Activated CD8-positive, alpha-beta memory T cell treated with anti-CD3 and anti-CD28 coated beads for 48 hours (primary cell): ENCODE measurements at regions not wholly inside any gene's neighbourhood (a gene's known extent, or its start where the extent isn't known, plus 50 kb on each side); places are given as distances from the start of the nearest gene placed in this dataset.

Source experiments
- DNase-seq, 3 experiments: peaks; one replicate each; pipeline ENCODE4 v3.0.0-alpha.2; 2020; ENCODE audit warnings: low read depth in 2 of 3, low spot score in 2 of 3

DNA sequence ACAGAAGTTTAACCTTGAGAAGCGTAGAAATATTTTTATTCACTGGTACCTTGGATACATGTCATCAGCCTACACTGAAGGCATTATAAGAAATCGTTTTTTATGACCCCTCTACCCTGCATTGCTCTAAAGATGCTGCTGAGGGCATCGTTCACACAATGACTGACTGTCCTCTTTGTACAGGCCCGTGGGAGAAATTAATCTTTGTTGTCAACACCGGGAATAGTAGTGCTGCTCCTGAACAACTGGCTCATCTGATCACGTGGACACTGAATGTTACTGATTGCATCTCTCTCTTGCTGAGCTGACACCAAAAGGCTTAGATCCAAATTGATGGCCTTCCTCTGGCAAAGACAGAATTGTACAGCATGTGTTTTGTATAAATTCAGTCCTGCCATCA, 157.1 kb upstream of the SMLR1 start:
- no peak for DNase-seq

DNA sequence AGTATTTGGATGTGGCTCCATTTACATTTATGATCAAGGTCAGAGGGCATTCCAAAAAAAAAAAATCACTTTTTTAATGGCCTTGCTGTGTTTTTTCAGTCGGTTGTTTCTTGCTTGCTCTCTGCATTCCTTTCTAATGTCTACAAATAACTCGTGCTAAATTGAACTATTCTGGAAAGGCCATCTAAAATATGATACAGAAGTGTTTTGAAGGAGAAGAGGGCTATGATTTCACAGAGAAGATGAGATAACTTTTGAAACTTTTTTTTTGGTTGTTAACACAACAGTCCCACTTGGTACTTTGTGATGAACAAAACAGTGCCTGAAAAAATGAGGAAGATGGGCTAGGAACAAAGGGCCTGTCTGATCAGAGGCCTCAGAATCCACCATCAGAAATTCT, 156.1 kb upstream of the SMLR1 start:
- DNase-seq: no peak

DNA sequence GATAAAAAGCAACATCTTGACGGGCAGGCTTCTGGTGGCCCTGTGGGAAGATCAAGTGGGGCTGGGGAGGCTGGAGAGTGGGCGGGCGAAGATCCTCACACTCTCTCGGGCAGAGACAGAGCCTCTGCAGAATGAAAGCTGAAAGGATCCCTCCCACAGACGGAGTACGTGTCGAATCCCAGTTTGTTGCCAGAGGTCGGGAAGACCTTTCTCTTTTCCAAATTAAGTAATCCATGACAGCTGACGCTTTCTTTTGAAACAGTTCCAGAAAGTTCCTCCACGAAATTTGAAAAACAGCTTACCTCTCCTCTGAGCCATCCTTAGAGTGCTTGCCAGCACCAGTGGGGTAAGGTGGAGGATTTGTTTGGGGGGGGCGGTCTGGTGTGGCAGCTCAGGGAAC, 155.6 kb upstream of the SMLR1 start:
- DNase-seq: no peak

DNA sequence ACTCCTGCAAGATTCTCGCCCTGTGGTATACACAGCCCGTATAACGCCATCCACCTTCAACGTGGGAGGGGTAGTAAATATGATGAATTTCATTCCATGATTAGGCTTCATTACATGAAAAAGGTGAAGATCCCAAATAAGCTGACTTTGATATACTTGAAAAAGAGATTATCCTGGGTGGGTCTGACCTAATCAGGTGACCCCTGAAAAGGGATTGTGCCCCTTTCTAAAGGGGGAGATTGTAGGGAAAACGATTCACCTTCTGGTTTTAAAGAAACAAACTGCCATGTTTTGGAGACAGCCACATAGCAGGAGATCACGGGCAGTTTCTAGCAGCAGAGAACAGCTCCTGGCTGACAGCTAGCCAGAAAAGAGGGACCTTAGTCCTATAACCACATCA, 155.1 kb upstream of the SMLR1 start:
- no peak for DNase-seq

DNA sequence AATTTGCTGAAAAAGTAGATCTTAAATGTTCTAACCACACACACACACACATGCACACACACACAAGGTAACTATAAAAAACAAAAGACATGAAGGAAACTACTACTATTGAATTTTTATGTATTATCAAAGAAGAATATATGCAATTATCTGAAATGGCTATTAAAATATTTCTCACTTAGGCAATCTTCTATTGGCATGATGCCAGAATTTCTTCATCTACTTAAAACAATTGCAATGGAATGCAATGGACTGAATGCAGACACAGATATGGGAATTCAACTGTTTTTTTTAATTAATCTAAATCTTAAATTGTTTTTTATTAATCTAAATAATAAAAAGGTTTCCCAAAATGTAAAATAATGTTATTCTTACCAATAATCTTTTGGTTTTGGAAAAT, 152.6 kb upstream of the SMLR1 start:
- no peak for DNase-seq

DNA sequence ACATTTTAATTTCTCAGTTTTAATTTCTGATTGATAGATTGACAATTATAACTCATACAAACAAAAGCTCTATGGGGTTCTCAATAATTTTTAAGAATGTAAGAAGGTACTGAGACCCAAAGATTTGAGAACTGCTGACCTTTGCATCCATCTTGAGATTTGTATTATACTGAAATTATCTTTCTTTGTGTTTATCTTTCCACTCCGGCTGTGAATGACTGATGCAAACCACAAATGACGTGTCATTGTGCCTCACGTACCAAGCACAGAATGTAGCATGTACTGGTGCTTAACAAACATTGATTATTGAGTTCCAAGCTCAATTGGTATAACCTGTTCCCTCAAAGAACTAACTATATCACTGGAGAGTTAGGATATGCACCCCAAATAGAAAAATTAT, 152.1 kb upstream of the SMLR1 start:
- no peak for DNase-seq

DNA sequence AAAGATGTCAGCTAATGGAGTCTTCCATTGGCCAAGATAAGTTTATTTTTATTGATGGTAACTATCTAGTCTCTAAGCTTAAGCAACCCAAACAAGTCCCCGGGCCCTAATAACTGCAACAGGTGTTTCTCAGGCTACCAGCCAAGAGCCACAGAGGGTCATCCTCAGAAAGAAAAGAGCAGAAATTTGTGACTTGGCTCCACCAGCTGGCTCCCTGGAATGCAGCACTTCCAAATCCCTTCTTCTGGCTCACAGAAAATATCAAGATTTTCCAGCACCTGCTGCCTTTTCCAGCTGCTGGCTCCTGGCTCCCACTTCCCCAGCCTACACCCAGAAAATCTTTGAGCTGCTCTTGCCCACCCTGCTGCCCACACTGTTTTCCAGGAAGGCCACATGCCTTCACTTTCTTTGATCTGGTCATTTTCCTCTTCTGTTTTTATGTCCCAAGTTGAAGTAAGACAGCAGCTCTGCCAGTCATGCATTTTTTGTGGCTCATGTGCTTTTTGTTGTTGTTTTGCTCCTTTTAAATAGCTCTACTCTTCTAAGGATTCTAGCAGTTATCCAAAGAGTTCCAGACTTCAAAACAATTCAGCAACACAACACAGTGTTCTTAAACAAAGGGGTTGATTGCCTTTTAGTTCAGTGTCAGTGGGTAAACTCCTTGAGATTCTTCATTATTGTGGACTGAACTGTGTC, 151.0 kb upstream of the SMLR1 start:
- no peak for DNase-seq

DNA sequence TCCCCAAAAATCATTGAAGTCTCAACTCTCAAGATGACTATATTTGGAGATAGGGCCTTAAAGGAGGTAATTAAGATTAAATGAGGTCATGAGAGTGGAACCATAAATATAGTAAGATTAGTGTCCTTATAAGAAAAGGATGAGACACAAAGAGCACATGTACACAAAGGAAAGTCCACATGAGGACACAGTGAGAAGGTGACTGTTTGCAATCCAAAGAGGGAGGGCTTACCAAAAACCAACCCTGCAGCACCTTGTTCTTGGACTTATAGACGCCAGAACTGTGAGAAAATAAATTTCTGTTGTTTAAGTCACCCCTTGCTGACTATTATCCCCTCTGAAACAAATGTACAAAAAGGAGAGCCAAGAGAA, 150.4 kb upstream of the SMLR1 start:
- DNase-seq: no peak

DNA sequence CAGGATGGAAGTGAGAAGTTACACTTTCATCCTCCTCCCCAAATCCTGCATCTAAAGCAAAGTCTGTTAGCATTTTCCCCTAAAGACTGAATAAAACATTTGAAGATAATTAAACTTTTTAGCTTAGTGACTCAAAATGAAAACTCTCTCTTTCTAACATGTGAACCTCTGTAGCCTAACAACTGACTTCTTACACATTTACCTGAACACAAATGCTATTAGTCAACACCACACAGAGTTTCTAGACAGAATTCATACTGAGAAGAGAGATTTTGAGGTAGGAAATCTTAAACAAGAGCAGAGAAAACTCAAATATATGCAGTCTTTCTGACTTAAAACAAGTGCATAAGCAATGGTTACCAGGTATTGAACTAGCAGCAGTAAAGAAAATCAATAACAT, 149.9 kb upstream of the SMLR1 start:
- no peak for DNase-seq

DNA sequence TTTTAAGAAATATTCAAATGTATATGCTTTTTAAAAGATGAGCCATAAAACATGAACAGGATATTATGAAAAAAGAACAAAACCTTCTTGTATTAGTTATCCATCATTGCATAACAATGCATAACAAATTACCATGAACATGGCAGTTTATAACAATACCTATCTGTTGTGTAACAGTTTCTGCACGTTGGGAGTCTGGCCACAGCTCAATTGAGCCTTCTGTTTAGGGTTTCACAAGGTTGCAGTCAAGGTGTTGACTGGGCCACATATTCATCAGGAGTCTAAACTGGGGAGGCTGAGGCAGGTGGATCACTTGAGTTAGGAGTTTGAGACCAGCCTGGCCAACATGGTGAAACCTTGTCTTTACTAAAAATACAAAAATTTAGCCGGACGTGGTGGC, 149.4 kb upstream of the SMLR1 start:
- no peak for DNase-seq

DNA sequence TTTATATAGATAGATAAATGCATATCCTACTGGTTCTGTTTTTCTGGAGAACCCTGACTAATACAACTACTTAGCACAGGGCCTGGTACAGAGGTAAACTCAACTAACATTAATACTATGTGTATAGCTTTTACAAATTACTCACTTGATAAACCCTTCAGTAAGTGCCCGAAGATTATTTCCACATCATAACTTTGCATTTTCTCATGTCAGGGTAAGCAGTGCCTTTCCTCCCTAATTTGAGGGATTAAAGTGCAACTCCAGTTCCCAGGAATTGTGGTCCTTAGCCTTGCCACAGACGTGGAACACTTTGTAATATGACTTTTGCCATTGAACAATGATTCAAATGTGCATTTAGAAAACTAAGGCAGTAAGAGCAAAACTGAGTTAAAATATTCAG, 147.5 kb upstream of the SMLR1 start:
- DNase-seq: no peak

DNA sequence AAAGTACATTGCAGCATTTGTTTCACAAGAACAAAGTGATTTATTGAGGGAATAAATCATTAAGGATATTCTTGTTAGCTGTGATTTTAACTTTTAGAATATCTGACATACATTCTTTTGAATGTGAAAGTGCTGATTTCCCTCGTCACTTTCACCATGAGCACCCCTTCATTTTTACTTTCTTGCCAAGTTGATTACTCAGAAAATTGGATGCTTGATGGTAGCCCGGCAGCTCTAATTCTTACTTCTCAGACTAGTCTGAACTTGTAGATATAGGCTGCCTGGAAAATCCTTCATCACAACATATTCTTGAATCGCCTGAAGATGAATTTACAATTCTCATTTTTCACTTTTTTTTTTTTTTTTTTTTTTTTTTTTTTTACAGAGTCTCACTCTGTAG, 147.1 kb upstream of the SMLR1 start:
- no peak for DNase-seq

DNA sequence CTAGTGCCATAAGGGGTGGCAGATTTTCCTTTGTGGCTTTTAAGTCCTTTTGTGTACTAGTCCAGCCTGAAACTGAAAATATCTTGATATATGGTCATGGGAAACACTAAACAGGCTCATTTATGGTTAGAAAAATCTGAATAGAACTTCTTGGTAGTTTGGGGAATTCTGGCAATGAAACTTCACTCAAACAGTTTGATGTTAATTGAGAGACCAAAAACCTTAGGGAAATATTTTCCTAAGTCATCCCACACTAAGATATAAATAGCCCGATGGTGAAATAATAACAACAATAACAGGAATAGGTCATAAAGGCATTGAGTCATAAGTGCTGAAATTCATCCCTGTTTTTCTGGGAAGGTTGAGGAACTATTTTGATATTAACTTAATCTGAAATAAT, 146.2 kb upstream of the SMLR1 start:
- DNase-seq: no peak

DNA sequence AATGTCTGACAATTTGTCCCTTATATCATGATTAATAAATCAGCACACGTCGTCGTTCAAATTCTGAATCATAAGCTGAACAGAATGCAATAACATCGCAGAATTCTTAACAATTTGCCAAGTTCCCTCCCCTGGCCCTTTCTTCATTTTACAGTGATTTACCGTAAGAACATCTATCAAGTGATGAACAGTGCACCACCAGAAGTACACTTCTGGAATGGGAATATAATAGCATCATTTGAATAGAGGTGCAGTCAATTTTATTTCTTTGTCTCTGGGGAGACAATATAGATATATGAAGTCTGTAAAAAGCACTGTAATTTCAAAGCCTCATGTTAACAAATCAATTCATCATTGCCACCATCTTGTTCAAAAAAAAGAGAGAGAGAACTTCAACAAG, 145.1 kb upstream of the SMLR1 start:
- DNase-seq: no peak

DNA sequence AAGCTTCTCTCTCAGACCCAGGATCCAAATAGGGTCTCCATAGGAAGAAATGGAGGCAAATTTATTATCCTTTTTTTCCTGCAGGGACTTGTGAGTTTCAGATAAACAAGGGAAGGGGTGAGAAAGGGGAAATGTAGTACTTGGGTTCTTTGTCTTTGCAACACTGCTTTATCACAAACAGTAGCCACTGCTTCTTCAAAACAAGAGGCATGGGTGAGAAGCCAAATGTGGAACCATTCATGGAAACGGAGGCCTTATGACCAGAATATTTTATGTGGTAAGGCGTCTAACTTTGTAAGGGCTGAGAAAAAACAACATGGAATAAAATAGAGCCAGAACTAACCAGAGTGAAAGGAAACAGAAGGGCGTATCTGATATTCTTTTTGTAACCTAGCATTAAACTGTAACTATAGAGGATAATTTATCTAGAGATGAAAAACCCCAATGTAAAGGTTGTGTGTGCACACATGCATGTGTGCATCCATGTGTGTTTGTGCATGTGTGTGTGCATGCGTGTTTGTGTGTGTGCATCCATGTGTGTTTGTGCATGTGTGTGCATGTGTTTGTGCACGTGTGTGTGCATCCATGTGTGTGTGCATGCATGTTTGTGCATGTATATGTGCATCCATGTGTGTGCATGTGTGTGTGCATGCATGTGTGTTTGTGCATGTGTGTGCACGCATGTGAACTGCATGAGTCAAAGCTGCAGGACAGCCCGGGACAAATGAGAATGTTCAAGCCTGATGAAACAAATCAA, 143.3 kb upstream of the SMLR1 start:
- no peak for DNase-seq

DNA sequence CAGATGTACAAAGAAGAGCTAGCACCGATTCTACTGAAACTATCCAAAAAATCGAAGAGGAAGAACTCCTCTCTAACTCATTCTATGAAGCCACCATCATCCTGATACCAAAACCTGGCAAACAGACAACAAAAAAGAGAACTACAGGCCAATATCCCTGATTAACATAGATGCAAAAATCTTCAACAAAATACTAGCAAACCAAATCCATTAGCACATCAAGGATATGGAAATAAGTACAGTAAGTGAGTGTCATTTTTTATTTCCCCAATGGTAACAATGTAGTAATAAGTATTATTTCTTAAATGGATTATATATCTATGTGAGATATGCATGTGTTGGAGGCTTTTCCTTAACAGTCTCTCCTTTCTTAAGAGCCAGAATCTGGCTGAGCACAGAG, 134.5 kb upstream of the SMLR1 start:
- no peak for DNase-seq

DNA sequence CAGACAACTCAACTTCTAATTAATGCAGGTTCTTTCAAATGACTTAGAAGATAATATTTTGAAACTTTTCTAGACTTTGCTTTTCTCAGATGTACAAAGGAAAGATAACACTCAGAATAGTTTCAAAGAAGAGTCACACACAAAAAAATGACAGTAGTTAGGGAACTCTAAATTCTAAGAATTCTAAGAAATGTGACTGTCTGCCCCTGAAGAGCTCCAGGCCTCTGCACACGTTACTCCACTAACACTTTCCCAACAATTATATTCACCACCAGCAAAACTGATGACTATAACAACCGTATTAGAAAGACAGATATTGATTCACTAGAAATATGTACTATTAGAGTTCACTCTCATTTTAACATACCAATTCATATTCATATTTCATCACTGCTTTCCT, 133.3 kb upstream of the SMLR1 start:
- no peak for DNase-seq

DNA sequence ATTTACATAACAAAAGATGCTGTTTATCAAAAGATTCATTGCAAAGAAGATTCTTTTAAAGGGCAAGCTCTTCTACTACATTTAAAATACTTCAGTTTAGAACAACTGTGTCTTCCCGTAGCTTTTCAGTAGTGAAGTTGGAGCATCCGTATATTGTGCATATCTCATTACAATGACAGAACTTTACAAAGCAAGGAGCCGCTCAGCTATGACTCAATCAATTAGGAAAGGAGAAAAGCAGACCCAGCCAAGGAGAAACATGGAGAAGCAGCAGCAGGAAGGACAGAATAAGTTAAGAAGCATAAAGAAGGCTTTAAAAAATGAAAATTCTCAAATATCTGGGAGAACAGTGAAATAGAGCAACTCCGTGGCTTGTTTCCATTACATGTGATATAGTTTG, 132.6 kb upstream of the SMLR1 start:
- no peak for DNase-seq

DNA sequence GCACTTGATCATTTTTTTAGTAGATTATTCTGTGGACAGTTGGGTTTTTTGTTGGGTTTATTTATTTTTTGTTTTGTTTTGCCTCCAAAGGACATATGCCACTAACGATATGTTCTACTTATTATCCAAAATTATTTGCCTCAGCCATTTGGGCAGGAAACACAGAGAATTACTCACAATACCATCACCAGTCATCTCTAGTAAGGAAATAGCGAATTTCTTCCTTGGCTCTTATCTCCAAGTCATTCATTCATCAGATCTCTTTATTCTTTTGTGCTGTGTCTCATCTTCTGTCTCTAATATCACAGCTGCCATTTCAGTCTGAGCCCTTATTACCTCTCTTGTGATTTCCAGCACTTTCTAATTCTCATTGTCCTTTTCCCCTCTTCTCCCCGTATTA, 130.4 kb upstream of the SMLR1 start:
- no peak for DNase-seq

DNA sequence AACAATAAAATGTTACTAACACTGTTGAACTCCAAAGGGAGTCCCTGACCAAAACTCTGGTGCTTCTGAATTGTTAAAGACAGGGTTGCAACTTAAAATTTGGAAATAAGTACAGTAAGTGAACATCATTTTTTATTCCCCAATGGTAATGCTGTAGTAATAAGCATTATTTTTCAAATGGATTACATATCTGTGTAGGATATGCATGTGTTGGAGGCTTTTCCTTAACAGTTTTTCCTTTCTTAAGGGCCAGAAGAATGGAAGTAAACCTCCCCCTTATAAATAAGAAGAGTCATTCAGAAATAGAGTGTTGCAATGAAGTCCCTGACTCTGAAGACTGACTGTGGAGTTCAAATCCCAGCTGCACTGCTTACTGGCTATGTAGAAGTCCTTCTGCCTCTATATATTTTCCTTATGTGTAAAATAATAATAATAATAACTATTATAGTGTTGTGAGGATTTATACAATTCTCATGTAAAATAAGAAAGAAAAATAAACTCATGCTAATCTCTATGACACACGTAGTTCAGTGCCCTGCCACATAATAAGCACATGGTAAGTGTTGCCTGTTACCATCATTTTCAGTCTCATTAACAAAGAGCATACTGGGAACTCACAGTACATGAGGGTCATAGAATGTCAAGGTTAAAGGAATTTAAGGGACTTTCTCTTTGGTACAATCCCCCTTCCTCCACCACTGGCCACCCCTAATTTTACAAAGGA, 129.8 kb upstream of the SMLR1 start:
- DNase-seq: no peak

DNA sequence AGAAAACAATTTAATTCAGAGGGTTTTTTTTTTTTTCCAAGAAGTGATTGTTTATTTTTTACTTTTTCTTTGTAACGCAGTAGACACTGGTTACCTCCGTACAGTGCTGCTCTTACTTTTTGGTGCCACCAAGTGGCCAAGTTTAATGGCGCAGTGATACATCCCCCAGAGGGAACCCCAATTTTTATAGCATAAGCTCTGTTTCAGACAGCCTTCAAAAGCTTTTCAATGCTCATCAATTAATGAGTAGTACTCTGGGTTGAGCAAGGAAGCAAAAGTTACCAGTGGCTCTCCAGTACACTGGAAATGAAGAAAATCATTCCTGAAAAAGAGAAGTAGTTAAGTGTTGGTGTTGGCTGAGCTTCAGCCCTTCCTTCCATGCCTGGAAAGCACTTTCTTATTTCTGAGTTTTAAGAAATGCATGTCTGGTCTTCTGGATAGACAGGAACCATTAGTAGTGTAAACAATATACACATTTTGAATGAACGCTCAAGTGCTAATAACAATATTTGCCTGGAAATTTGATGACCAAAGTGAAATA, 129.1 kb upstream of the SMLR1 start:
- DNase-seq: peak in 1 of 3 experiments; percentile 14

DNA sequence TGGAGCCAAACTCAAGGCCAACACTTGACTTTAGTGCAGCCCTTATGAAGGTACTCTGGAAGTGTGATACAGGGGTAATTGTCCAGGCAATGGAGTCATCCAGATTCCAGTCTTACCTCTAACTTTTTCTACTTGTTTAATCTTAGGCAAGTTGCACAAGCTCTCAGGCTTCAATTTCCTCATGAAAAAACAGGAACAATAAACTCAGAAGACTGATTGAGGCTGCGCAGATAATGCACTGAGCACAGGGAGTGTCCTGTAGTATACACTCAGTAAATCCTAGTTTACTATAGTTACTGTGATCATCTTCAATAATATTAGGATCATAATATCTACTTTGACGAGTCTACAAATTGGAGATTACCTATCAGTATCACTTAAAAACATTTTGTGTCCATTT, 127.5 kb upstream of the SMLR1 start:
- no peak for DNase-seq
